H9 (cell line): ENCODE measurements at regions not wholly inside any gene's neighbourhood (a gene's known extent, or its start where the extent isn't known, plus 50 kb on each side); places are given as distances from the start of the nearest gene placed in this dataset.

Experiments used
- DNase-seq: peaks from one replicate; pipeline ENCODE4 v3.0.0-alpha.2; 2017
- H2AFZ ChIP-seq: one replicate; pipeline ENCODE4 v1.6.1; 2013; ENCODE audit warnings: mild to moderate bottlenecking, low read length, control low read depth, moderate library complexity
- H2AK5ac ChIP-seq: 2 replicates; pipeline ENCODE4 v1.6.1; 2013; ENCODE audit warnings: low read length, control low read depth, mixed read lengths; ENCODE audit not compliant: insufficient read length
- H2BK120ac ChIP-seq: one replicate; pipeline ENCODE4 v1.6.1; 2013; ENCODE audit warnings: low read depth, mild to moderate bottlenecking, low read length, control low read depth, inconsistent platforms; ENCODE audit not compliant: poor library complexity, severe bottlenecking
- H2BK12ac ChIP-seq: 2 replicates; pipeline ENCODE4 v1.6.1; 2013; ENCODE audit warnings: low read length, control low read depth, mixed read lengths, low read depth; ENCODE audit not compliant: insufficient read length
- H2BK15ac ChIP-seq: 2 replicates; pipeline ENCODE4 v1.6.1; 2013; ENCODE audit warnings: low read depth, low read length, control low read depth
- H2BK20ac ChIP-seq: one replicate; pipeline ENCODE4 v1.6.1; 2013; ENCODE audit warnings: low read depth, mild to moderate bottlenecking, low read length, control low read depth, inconsistent platforms; ENCODE audit not compliant: poor library complexity, severe bottlenecking
- H2BK5ac ChIP-seq: 2 replicates; pipeline ENCODE4 v1.6.1; 2013; ENCODE audit warnings: low read length, control low read depth, mixed read lengths; ENCODE audit not compliant: insufficient read length
- H3K14ac ChIP-seq: 2 replicates; pipeline ENCODE4 v1.6.1; 2013; ENCODE audit warnings: low read length, control low read depth; ENCODE audit not compliant: insufficient read depth
- H3K18ac ChIP-seq: 2 replicates; pipeline ENCODE4 v1.6.1; 2013; ENCODE audit warnings: low read depth, mild to moderate bottlenecking, mixed read lengths, low read length, control low read depth; ENCODE audit not compliant: insufficient read length
- H3K23ac ChIP-seq: 2 replicates; pipeline ENCODE4 v1.6.1; 2013; ENCODE audit warnings: low read length, control low read depth, mixed read lengths, low read depth; ENCODE audit not compliant: insufficient read length
- H3K23me2 ChIP-seq: 2 replicates; pipeline ENCODE4 v1.6.1; 2013; ENCODE audit warnings: low read depth, mild to moderate bottlenecking, mixed read lengths, low read length, control low read depth; ENCODE audit not compliant: insufficient read length, poor library complexity, severe bottlenecking
- H3K27ac ChIP-seq: 2 replicates; pipeline ENCODE4 v1.5.1; 2013; ENCODE audit warnings: low read length, control low read depth, mixed read lengths, low read depth; ENCODE audit not compliant: insufficient read length
- H3K27me3 ChIP-seq: 2 replicates; pipeline ENCODE4 v1.6.1; 2013; ENCODE audit warnings: low read length, control low read depth, inconsistent platforms; ENCODE audit not compliant: insufficient read depth
- H3K4ac ChIP-seq: 2 replicates; pipeline ENCODE4 v1.6.1; 2013; ENCODE audit warnings: low read depth, mild to moderate bottlenecking, control low read depth, inconsistent platforms, low read length, moderate library complexity
- H3K4me1 ChIP-seq: 2 replicates; pipeline ENCODE4 v1.6.1; 2013; ENCODE audit warnings: low read length, control low read depth, inconsistent platforms; ENCODE audit not compliant: insufficient read depth
- H3K4me2 ChIP-seq: 2 replicates; pipeline ENCODE4 v1.6.1; 2013; ENCODE audit warnings: low read length, control low read depth, mixed read lengths; ENCODE audit not compliant: insufficient read length, insufficient read depth
- H3K56ac ChIP-seq: 2 replicates; pipeline ENCODE4 v1.6.1; 2013; ENCODE audit warnings: low read depth, mild to moderate bottlenecking, mixed read lengths, low read length, control low read depth; ENCODE audit not compliant: insufficient read length
- H3K79me1 ChIP-seq: 2 replicates; pipeline ENCODE4 v1.6.1; 2013; ENCODE audit warnings: low read depth, mild to moderate bottlenecking, moderate library complexity, low read length, control low read depth, inconsistent platforms; ENCODE audit not compliant: insufficient read depth, poor library complexity, severe bottlenecking
- H3K79me2 ChIP-seq: 2 replicates; pipeline ENCODE4 v1.6.1; 2013; ENCODE audit warnings: low read length, control low read depth, inconsistent platforms; ENCODE audit not compliant: insufficient read depth
- H3K9ac ChIP-seq: 2 replicates; pipeline ENCODE4 v1.6.1; 2013; ENCODE audit warnings: low read length, control low read depth, mixed read lengths; ENCODE audit not compliant: insufficient read length; ENCODE audit errors: extremely low read depth
- H3K9me3 ChIP-seq: one replicate; pipeline ENCODE4 v1.6.1; 2013; ENCODE audit warnings: low read depth, low read length, inconsistent platforms; ENCODE audit not compliant: control insufficient read depth
- H3T11ph ChIP-seq: one replicate; pipeline ENCODE4 v1.6.1; 2013; ENCODE audit warnings: mild to moderate bottlenecking, low read length, control low read depth, inconsistent platforms
- H4K20me1 ChIP-seq: one replicate; pipeline ENCODE4 v1.6.1; 2013; ENCODE audit not compliant: control insufficient read depth, insufficient read length, insufficient read depth
- H4K5ac ChIP-seq: 2 replicates; pipeline ENCODE4 v1.6.1; 2013; ENCODE audit warnings: low read depth, mild to moderate bottlenecking, mixed read lengths, low read length, control low read depth; ENCODE audit not compliant: insufficient read length
- H4K8ac ChIP-seq: replicated peaks from 2 replicates; pipeline ENCODE4 v1.6.1; 2013; ENCODE audit warnings: low read length, control low read depth, mixed read lengths, low read depth; ENCODE audit not compliant: insufficient read length
- H4K91ac ChIP-seq: 2 replicates; pipeline ENCODE4 v1.6.1; 2013; ENCODE audit warnings: low read depth, mild to moderate bottlenecking, moderate library complexity, mixed read lengths, low read length, control low read depth; ENCODE audit not compliant: insufficient read length
- H3K27ac Mint-ChIP-seq, 3 experiments: 2 replicates in 2 of 3; 3 replicates in 1 of 3; pipeline ENCODE4 v1.8.0; 2020 to 2021; ENCODE audit warnings: mixed read lengths in 3 of 3, mild to moderate bottlenecking in 1 of 3, moderate library complexity in 1 of 3
- H3K27me3 Mint-ChIP-seq: 2 replicates; pipeline ENCODE4 v1.8.0; 2021; ENCODE audit warnings: low read depth, mild to moderate bottlenecking, moderate library complexity, mixed read lengths
- H3K36me3 Mint-ChIP-seq, 3 experiments: 2 replicates in 2 of 3; 3 replicates in 1 of 3; pipeline ENCODE4 v1.8.0; 2020 to 2021; ENCODE audit warnings: low read depth in 3 of 3, mixed read lengths in 3 of 3; ENCODE audit not compliant: insufficient read depth in 1 of 3
- H3K4me1 Mint-ChIP-seq, 2 experiments: 2 replicates each; pipeline ENCODE4 v1.8.0; 2020; ENCODE audit warnings: mixed read lengths in 2 of 2
- H3K4me3 Mint-ChIP-seq, 2 experiments: 2 replicates in 1 of 2; 3 replicates in 1 of 2; pipeline ENCODE4 v1.8.0; 2020 to 2021; ENCODE audit warnings: mild to moderate bottlenecking in 2 of 2, mixed read lengths in 2 of 2, moderate library complexity in 1 of 2
- H3K9me3 Mint-ChIP-seq, 2 experiments: 2 replicates in 1 of 2; 3 replicates in 1 of 2; pipeline ENCODE4 v1.8.0; 2020; ENCODE audit warnings: mild to moderate bottlenecking in 2 of 2, mixed read lengths in 2 of 2, moderate library complexity in 1 of 2
- WGBS: extraction: QIAGEN DNeasy Blood & Tissue Kit; methylation state at CpG from one replicate; pipeline ENCODE4 v1.1.7; 2013; ENCODE audit warnings: missing lambda C conversion rate, low lambda C conversion rate, mixed read lengths; ENCODE audit not compliant: insufficient read length; ENCODE audit errors: extremely low coverage; 5-methylcytosine and 5-hydroxymethylcytosine counted together
- TF ChIP-seq, protein P1 (sequence below): fragments of 200-600 bp; sonication (generic); conservative IDR thresholded peaks from 3 replicates; pipeline ENCODE4 v1.8.0; 2021; ENCODE audit warnings: antibody characterized with exemption, mild to moderate bottlenecking

DNA sequence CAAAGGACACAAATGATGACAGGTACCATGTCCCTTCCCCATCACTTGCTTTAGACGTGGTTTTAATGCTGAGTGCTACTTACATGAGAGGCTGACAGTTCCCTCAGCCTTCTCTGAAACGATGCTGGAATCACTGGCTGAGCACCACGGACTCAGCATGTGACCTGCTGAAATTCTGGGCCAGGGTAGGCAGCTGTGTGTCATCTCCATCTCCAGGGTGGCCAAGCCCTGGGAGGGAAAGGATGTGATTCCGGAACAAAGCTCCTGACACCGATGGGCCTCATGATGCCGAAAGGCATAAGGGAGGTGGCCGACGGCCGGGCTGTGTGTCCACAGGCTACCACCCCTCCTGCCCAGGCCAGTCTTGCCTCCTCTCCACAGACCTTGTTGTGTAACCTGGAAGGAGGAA, 184.3 kb upstream of the CST7 start:
- Histone ChIP-seq H3K79me2 (no peaks in the 10 kb centered on the region), H3K23ac (no peak overlapping the region), H3T11ph (no peak overlapping the region), H2AFZ (no peak overlapping the region), H3K18ac (no peak overlapping the region), H3K9ac (no peak overlapping the region), H3K56ac (no peak overlapping the region), H4K8ac (no peak overlapping the region), H3K4me1 (no peaks in the 10 kb centered on the region), H3K27ac (no peak overlapping the region), H2BK12ac (no peak overlapping the region), H4K5ac (no peak overlapping the region), H3K23me2 (no peaks in the 10 kb centered on the region), H3K14ac (no peak overlapping the region), H3K4ac (no peak overlapping the region), H2BK20ac (no peak overlapping the region), H2BK15ac (no peak overlapping the region), H3K4me2 (no peak overlapping the region), H3K27me3 (no peaks in the 10 kb centered on the region; the same call in 1 of the 2 replicates), H4K91ac (no peak overlapping the region), H2AK5ac (no peak overlapping the region), H3K79me1 (no peaks in the 10 kb centered on the region), H3K9me3 (no peaks in the 10 kb centered on the region), H2BK5ac (no peak overlapping the region), H4K20me1 (no peaks in the 10 kb centered on the region), H2BK120ac (no peak overlapping the region)
- DNase-seq, result peak; percentile 8
- TF ChIP-seq, protein P1, sequence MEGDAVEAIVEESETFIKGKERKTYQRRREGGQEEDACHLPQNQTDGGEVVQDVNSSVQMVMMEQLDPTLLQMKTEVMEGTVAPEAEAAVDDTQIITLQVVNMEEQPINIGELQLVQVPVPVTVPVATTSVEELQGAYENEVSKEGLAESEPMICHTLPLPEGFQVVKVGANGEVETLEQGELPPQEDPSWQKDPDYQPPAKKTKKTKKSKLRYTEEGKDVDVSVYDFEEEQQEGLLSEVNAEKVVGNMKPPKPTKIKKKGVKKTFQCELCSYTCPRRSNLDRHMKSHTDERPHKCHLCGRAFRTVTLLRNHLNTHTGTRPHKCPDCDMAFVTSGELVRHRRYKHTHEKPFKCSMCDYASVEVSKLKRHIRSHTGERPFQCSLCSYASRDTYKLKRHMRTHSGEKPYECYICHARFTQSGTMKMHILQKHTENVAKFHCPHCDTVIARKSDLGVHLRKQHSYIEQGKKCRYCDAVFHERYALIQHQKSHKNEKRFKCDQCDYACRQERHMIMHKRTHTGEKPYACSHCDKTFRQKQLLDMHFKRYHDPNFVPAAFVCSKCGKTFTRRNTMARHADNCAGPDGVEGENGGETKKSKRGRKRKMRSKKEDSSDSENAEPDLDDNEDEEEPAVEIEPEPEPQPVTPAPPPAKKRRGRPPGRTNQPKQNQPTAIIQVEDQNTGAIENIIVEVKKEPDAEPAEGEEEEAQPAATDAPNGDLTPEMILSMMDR, result no peak
- peaks cover 6% of the 10 kb centered on the region for H3K27me3 Mint-ChIP-seq
- peaks cover 7 to 11% of the 10 kb centered on the region in 2 experiments for H3K4me1 Mint-ChIP-seq
- H3K4me3 Mint-ChIP-seq, result no peak overlapping the region
- H3K9me3 Mint-ChIP-seq, result peaks cover 7 to 11% of the 10 kb centered on the region in 2 experiments
- peaks cover 0 to 3% (median 0%) of the 10 kb centered on the region in 3 experiments; a peak in 4 of 7 replicates for H3K36me3 Mint-ChIP-seq
- no peak overlapping the region for H3K27ac Mint-ChIP-seq
- no CpG with 5 or more reads among the region's 9 CpGs for WGBS
